B cell (primary cell): ENCODE measurements at regions not wholly inside any gene's neighbourhood (a gene's known extent, or its start where the extent isn't known, plus 50 kb on each side); places are given as distances from the start of the nearest gene placed in this dataset.

Experiments used
- EZH2 ChIP-seq: IDR thresholded peaks from 2 replicates; pipeline ENCODE4 v1.6.1; 2012; ENCODE audit warnings: borderline replicate concordance, low read depth, mild to moderate bottlenecking, moderate library complexity, low read length; ENCODE audit not compliant: insufficient read depth, poor library complexity, severe bottlenecking
- TF ChIP-seq, protein P1 (sequence below): fragments of 200-600 bp; IDR thresholded peaks from one replicate; pipeline ENCODE4 v1.8.0; 2022; ENCODE audit warnings: antibody characterized with exemption, mild to moderate bottlenecking

DNA sequence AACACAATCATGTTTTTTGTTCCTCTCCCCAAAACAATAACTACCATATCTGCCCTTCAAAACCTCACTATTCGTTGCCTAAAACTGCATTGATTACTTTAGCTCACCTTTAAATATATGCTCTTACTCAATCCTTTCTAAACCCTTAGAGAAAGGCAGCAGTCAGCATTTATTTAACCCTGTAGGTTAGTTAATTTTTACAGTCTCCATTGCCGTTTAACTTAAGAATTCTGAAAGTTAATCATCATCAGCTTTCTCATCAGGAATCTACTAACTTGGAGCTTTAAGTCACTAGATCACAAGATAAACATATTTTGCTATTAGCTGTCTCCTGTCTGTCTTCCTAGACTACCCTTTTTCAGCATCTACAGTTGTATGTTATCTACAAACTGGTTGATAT is 991.9 kb downstream of the EPHA7 start:
- TF ChIP-seq, protein P1, sequence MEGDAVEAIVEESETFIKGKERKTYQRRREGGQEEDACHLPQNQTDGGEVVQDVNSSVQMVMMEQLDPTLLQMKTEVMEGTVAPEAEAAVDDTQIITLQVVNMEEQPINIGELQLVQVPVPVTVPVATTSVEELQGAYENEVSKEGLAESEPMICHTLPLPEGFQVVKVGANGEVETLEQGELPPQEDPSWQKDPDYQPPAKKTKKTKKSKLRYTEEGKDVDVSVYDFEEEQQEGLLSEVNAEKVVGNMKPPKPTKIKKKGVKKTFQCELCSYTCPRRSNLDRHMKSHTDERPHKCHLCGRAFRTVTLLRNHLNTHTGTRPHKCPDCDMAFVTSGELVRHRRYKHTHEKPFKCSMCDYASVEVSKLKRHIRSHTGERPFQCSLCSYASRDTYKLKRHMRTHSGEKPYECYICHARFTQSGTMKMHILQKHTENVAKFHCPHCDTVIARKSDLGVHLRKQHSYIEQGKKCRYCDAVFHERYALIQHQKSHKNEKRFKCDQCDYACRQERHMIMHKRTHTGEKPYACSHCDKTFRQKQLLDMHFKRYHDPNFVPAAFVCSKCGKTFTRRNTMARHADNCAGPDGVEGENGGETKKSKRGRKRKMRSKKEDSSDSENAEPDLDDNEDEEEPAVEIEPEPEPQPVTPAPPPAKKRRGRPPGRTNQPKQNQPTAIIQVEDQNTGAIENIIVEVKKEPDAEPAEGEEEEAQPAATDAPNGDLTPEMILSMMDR = no peak
- TF ChIP-seq EZH2 = no peak
